CD1c-positive myeloid dendritic cell (primary cell): ENCODE measurements at regions not wholly inside any gene's neighbourhood (a gene's known extent, or its start where the extent isn't known, plus 50 kb on each side); places are given as distances from the start of the nearest gene placed in this dataset.
"Not testable (repeated sequence)": the region's sequence is repeated elsewhere in the genome, so short reads cannot be mapped to it uniquely, and the experiment has no call there.

Experiments
- DNase-seq: peaks from one replicate; pipeline ENCODE4 v3.0.0-alpha.2; 2016; ENCODE audit errors: extremely low spot score

DNA sequence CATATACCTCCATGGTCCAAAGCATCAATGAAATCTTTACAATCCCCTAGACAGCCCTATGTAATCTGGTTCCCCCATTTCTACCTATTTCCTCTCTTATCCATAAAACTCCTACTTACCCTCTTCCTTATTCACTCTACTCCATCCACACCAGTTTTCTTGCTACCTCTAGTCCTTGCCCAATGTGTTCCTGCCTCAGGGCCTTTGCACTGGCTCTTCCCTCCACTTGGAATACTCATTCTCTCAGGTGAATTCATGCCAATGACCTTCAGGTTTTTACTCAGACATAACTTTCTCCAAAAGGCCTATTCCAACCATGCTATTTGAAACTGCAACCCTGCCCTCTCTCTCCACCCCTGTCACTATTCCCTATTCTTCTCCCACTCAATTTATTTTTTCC is 138.7 kb upstream of the KRR1 start:
- no peak for DNase-seq

GRCh38 chr12:75648856-75649255 is 137.4 kb upstream of the KRR1 start:
- no peak for DNase-seq

DNA sequence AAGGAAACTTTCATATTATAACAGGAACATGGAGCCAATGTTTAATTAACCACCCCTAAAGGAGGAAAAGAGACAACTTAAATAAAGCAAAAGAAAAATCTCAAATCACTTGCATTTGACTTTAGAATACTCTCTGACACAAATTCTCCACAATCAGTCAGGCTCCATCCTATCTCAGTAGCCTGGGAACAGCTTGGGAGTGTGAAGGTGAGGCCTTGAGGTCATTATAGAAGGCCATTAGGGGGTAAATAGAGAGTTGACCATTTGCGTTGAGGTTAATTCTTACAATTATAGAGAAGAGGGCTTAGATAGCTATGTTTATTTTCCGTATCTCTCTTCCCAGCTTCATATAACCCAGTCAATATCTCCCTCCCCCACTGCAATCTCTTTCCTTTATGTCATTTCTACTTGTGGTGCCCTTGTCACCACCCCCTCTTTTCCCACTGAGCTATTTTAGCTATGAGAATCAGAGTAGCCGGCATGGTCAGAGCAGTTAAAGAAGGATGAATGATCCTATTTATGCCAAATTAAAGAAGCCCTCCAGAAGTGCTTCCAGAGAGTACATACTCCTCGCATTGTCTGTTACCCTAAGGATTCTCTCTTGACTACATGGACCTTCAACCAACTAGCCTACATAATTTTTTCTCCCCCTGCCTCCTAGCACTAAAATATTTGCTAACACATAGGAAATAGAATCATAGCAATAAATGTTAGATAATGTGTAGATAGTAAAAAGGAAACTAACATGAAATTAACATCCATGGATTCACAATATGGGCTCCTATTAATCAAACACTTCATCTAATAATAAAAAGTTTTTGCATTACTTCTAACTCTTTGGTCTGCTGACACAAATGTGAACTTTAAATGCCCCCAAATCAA is 135.2 kb upstream of the KRR1 start:
- DNase-seq: no peak

DNA sequence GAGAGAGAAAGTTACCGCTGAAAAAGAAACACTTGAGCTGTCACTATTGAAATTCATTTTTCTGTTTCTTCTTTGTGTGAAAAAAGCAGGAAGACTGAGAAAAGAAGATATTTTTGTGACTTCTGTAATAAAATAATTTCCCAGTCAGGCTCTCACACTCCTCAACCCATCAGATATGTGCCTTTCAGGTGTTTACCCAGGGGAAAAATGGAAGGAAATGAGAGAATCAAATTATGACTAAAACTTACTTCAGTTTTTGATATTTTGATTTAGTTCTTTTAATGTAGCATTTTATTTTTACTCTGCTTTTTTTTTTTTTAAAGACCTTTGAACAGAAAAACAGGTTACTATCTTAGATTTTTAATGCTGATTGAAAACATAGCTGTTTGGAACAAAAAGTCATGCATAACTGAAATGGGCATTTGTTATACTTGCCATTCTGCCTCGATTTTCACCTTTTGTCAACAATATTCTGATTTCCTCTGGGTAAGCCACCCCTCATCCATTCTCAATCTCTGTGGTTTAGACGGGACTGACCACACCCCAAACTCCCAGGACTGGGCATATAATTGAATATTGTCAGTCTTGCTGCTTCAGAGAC is 133.2 kb upstream of the KRR1 start:
- DNase-seq: no peak

- not testable (repeated sequence) for DNase-seq
Measured at GRCh38 chr12:75643119-75643518, 131.7 kb upstream of the KRR1 start.

- DNase-seq: peak; percentile 12
Measured at GRCh38 chr12:75642226-75642625, 130.8 kb upstream of the KRR1 start.

DNA sequence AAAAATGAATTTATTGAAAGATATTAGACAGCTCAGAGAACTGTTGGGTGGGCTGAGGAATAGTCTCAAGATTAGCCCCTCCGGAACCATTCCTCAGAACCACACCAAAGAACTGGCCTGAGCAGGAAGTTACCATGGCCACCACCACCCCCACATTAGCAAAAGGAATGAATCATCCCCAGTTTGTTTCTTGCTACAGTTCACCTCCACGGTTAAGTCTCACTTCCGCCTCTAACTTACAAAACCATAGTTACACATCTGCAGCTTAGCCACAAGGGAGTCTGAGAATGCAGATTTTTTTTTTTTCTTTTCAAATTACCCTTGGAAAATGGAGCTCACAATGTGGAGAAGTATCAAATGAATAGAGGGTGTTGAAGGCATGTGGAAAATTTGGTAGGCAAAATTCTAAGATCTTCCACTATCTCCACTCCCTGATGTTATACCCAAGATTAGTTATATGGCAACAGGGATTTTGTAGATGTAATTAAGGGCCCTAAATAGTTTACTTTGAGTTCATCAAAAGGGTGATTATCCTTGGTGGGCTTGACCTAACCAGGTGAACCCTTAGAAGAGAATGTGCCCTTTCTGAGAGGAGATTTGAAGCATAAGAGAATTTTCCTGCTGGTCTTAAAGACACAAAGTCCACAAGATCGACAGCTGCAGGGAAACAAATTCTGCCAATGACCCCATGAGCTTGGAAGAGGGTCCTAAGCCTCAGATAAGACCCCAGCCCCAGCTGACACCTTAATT is 129.8 kb upstream of the KRR1 start:
- peak; percentile 73 for DNase-seq

- DNase-seq: no peak
Measured at GRCh38 chr12:75638792-75639191, 127.4 kb upstream of the KRR1 start.

- DNase-seq: no peak
Measured at GRCh38 chr12:75636607-75637006, 125.2 kb upstream of the KRR1 start.

DNA sequence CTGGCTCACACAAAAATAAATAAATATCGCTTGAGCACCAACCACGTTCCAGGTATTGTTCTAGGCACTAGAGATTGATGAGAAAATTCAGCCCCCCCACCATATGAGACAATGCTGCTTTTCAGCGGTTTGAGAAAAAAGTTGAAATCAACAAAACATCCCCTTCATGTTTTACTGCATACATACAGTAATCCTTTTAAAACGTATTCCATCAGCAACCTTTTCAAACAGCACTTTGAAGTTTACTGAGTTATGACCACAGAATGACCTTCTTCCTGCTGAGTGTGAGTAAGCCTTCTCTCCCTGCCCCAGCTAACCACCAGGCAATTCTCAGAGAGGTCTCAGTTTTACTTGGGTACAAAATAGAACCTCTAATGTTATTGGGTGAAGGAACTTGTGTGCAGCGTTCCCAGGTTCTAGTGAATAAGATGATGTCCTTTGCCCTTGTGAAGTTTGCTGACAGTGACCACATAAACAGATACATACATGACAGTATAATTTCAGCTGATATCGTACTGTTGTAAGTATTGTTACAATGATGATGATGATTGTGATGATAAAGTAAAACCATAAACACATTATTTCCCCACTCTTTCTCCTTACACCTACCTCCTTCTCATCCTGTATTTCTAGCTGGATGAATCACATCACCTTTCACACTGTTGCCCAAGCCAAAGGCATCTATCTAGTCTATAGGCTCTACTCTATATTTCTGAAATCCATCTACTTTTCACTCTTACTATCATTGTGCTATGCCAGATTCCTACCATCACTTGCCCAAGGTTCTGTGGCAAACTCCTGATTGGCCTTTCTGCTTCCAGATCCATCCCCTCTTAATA is 124.4 kb upstream of the KRR1 start:
- DNase-seq: no peak

DNA sequence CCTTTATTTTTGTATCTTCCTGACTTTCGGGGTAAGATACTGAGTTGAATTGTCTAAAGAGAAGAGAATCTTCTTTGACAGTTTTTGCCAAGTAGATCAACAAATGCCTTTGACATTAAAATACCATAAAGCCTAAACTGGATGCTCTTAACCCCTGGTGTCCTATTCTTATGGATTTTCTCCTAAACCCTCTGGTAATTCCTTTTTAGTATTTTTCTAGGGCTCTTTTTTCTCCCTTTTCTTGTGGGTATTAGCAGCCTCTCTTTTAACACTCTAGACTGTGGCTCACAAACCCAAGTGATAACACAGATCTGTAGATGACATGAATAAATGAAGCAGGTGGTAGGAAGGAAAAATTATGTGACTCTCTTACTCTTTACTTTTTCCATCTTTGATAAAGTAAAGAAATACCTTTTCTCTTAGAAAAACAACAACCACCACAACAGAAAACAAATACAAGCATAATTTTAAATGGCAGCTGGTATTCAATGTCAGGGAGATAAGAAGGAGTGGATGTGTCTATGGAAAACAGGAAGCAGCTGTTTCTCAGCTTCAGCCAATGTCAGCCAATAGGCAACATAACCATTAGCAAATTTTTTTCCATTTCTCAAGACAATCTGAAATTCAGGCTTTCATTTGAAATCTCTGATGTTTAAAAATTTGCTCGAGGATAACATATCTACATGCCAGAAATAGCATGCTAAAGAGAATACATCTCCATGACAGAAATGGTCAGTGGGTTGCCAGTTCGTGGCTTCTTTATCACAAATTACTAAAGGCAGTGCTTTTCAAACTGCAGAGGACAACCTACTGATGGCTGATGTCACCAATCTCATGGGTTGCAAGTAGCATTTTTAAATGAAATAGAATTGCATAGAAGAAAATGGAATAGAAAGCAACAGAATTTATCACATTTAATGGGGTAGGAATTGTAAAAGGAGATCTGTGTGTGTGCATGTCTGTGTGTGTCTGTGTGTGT is 123.1 kb upstream of the KRR1 start:
- DNase-seq: no peak

- no peak for DNase-seq
Measured at GRCh38 chr12:75633789-75634188, 122.4 kb upstream of the KRR1 start.

DNA sequence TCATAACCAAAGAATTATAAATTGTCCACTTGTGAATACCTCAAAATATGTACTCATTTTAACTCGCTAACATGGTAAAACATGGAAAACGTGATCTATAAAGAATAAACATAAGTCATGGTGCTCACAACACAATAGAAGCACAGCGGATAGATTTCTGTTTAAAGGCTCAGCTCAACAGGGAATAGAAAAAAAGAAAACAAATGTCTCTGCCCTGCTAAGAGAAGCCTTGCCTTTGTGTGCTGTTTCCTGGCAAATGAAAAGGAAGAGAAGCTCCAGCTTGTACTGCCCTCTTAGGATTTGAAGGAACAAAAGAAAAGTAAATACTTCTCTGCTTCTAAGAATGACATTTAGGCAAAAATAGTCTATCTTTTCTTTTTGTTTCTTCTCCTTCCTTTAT is 121.0 kb upstream of the KRR1 start:
- DNase-seq: no peak

GRCh38 chr12:75631831-75632230 is 120.4 kb upstream of the KRR1 start:
- DNase-seq: no peak

DNA sequence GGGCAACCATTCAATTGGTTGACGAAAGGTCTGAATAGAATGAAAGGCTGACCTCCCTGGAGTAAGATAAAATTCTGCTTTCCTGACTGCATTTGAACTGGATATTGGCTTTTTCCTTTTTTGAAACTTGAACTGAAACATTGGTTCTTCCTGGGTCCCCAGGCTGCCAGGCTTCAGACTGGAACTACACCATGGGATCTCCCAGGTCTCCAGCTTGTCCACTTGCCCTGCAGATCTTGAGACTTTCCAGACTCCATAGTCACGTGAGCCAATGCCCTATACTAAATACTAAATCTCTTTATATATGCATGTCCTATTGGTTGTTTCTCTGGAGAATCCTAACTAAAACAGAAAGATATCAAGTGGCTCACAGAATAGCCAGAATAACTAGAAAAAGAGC is 118.7 kb upstream of the KRR1 start:
- no peak for DNase-seq

GRCh38 chr12:75628916-75629315 is 117.5 kb upstream of the KRR1 start:
- DNase-seq: no peak

GRCh38 chr12:75628511-75628910 is 117.1 kb upstream of the KRR1 start:
- no peak for DNase-seq

DNA sequence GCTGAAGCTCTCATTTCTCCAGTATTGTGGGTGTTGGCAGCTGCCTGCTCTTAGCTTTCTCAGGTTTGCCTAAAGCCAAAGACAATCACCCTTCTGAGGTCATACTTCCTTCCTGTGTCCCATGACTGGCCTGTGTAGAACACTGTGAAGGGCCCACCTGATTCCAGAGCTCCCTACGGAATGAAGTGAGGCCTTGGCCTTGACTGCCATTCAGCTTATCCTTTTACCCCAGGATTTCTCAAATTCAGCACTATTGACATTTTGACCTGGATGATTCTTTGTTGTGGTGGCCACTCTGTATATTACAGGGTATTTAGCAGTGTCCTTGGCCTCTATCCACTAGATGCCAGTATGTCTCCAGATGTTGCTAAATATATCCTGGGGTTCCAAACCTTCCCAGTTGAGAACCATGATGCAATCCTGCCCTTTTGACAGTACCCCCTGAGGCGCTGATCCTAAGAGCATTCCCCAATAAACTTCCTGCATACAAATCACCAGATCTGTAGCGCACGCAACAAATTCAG is 112.3 kb upstream of the KRR1 start:
- no peak for DNase-seq

DNA sequence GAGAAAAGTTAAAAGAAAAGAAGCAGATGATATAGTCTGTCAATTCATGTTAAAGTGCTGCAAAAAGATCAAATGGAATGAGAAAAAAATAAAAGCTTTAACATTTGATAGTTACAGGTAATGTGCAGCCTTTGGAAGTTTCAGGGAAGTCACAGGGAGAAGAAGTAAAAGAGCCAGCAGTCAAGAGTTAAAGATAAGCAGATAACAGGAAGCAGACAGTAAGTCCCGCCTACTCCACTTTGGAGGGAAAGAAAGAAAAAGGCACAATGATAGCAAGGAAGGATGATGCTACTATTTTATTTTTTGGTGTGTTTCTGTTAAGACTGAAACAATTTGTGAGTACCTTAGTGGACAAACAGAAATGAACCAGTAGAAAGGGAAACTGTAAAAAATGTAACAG is 111.1 kb upstream of the KRR1 start:
- DNase-seq: no peak

GRCh38 chr12:75614396-75614795 is 103.0 kb upstream of the KRR1 start:
- not testable (repeated sequence) for DNase-seq
